A549 (cell line): ENCODE measurements at regions not wholly inside any gene's neighbourhood (a gene's known extent, or its start where the extent isn't known, plus 50 kb on each side); places are given as distances from the start of the nearest gene placed in this dataset.

ENCODE experiments used
- HOXB5 ChIP-seq: fragments of 250-450 bp; sonication (Bioruptor Pico); IDR thresholded peaks from 2 replicates; pipeline ENCODE4 v1.5.0; 2020; ENCODE audit warnings: mild to moderate bottlenecking, moderate library complexity
- MAX ChIP-seq: IDR thresholded peaks from 2 replicates; pipeline ENCODE4 v1.6.1; 2012
- RAD21 ChIP-seq, 2 experiments: fragments of >200 bp in 1 of 2; sonication (Bioruptor Twin) in 1 of 2; formaldehyde crosslinking in 1 of 2; IDR thresholded peaks in 1 of 2; conservative IDR thresholded peaks in 1 of 2; 2 replicates in 1 of 2; 3 replicates in 1 of 2; pipeline ENCODE4 v1.6.1; 2012 to 2018; ENCODE audit warnings: inconsistent platforms in 1 of 2
- RNF2 ChIP-seq: fragments of 200-600 bp; sonication (generic); IDR thresholded peaks from 2 replicates; pipeline ENCODE4 v1.6.1; 2016; ENCODE audit warnings: low read depth, mild to moderate bottlenecking, antibody characterized with exemption, moderate library complexity, borderline replicate concordance
- TF ChIP-seq, protein P1 (sequence below): fragments of >200 bp; sonication (Bioruptor Twin); formaldehyde crosslinking; IDR thresholded peaks from 3 replicates; pipeline ENCODE4 v1.5.1; 2016
- TF ChIP-seq, protein P2 (sequence below): fragments of 450-650 bp; IDR thresholded peaks from 2 replicates; pipeline ENCODE4 v1.6.1; 2014; ENCODE audit warnings: antibody characterized with exemption
- TF ChIP-seq, protein P3 (sequence below): IDR thresholded peaks from 2 replicates; pipeline ENCODE4 v1.6.1; 2012
- TF ChIP-seq, protein P4 (sequence below): fragments of 250-450 bp; sonication (Bioruptor Pico); IDR thresholded peaks from 2 replicates; pipeline ENCODE4 v1.5.0; 2021; ENCODE audit warnings: mild to moderate bottlenecking, moderate library complexity, borderline replicate concordance

DNA sequence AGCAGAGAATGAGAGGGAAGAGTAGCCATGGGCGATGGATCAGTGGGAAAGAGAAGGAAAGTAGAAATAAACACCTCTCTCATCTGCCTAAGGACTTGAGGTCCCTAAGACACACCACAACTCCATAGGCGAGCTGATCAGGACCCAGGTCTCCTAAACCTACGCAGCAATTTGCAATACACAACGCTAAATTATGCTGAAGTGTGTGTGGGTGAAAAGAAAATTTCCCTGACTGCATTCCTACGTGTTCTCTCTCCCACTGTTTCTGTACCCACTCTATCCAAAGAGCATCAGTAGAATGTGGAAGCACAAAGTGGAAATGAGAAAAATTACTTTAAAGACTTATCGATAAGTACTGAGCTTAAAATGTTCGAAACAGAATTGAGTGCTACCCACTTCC lies 88.9 kb downstream of the RPS29 start:
- TF ChIP-seq RAD21 (conservative IDR thresholded peaks at IDR 0.05 in 1 of 2, IDR thresholded peaks at IDR 0.05 in 1 of 2) (no peak), MAX (no peak), HOXB5 (CRISPR knock-in tag) (no peak), RNF2 (no peak)
- TF ChIP-seq, protein P1, sequence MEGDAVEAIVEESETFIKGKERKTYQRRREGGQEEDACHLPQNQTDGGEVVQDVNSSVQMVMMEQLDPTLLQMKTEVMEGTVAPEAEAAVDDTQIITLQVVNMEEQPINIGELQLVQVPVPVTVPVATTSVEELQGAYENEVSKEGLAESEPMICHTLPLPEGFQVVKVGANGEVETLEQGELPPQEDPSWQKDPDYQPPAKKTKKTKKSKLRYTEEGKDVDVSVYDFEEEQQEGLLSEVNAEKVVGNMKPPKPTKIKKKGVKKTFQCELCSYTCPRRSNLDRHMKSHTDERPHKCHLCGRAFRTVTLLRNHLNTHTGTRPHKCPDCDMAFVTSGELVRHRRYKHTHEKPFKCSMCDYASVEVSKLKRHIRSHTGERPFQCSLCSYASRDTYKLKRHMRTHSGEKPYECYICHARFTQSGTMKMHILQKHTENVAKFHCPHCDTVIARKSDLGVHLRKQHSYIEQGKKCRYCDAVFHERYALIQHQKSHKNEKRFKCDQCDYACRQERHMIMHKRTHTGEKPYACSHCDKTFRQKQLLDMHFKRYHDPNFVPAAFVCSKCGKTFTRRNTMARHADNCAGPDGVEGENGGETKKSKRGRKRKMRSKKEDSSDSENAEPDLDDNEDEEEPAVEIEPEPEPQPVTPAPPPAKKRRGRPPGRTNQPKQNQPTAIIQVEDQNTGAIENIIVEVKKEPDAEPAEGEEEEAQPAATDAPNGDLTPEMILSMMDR: no peak
- TF ChIP-seq, protein P2, sequence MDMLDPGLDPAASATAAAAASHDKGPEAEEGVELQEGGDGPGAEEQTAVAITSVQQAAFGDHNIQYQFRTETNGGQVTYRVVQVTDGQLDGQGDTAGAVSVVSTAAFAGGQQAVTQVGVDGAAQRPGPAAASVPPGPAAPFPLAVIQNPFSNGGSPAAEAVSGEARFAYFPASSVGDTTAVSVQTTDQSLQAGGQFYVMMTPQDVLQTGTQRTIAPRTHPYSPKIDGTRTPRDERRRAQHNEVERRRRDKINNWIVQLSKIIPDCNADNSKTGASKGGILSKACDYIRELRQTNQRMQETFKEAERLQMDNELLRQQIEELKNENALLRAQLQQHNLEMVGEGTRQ: no peak
- TF ChIP-seq, protein P3, sequence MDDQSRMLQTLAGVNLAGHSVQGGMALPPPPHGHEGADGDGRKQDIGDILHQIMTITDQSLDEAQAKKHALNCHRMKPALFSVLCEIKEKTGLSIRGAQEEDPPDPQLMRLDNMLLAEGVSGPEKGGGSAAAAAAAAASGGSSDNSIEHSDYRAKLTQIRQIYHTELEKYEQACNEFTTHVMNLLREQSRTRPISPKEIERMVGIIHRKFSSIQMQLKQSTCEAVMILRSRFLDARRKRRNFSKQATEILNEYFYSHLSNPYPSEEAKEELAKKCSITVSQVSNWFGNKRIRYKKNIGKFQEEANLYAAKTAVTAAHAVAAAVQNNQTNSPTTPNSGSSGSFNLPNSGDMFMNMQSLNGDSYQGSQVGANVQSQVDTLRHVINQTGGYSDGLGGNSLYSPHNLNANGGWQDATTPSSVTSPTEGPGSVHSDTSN: no peak
- TF ChIP-seq, protein P4, sequence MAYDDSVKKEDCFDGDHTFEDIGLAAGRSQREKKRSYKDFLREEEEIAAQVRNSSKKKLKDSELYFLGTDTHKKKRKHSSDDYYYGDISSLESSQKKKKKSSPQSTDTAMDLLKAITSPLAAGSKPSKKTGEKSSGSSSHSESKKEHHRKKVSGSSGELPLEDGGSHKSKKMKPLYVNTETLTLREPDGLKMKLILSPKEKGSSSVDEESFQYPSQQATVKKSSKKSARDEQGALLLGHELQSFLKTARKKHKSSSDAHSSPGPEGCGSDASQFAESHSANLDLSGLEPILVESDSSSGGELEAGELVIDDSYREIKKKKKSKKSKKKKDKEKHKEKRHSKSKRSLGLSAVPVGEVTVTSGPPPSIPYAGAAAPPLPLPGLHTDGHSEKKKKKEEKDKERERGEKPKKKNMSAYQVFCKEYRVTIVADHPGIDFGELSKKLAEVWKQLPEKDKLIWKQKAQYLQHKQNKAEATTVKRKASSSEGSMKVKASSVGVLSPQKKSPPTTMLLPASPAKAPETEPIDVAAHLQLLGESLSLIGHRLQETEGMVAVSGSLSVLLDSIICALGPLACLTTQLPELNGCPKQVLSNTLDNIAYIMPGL (CRISPR knock-in tag): no peak
